ENCODE measurements at regions not wholly inside any gene's neighbourhood (a gene's known extent, or its start where the extent isn't known, plus 50 kb on each side); places are given as distances from the start of the nearest gene placed in this dataset.
A peak's percentile ranks its signal among the peaks of the same experiment; 100 is the strongest.

GRCh38 chr11:25961539-25961938 lies 370.4 kb upstream of the ANO3 start:
- Mint-ChIP-seq H3K4me1 (peaks cover 2% of the 10 kb centered on the region), H3K27me3 (ENCODE audit: low read depth) (no peaks in the 10 kb centered on the region), H3K4me3 (no peak overlapping the region), H3K9me3 (no peaks in the 10 kb centered on the region), H3K27ac (no peak overlapping the region), H3K36me3 (no peaks in the 10 kb centered on the region)
- TF ChIP-seq CTCF (IDR thresholded peaks at IDR 0.05; ENCODE audit: unreplicated experiment) = no peak
- DNase-seq (ENCODE audit: low spot score in 2 of 2, unreplicated experiment in 2 of 2) = no peak

DNA sequence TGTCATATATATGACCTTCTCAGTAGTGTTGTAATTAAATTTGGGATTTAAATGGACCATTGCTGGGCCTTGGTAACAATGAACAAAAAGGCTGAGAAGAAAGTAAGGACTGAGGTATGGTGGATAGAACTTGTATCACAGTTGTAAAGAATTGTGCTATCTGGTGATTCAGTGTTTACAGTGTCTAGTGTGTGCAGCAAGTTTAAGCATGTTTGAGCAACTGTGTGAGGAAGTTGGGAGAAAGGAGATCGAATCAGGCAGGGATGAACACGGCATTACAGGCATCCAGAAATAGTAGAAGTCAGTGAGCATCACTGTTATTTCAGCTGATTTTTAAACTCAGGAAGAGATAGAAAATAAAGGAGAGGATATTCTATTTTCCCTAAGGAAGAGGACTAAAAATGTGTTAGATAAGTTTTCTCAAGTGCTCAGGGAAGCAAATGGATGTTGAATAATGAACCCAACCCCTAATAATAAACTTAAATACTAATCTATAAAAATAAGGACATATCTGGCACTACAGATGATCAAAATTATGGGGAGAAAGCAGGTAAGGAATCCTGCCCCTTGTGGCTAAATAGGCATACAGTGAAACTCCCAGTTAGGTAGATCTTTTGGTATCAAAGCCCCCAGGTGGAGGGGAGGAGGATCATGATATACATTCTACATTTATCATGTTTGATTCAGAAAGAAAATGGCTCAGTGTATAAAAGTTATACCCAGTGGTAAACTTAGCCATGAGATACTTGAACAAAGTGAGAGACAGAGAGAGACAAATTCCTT lies 361.0 kb upstream of the ANO3 start:
- no peaks in the 10 kb centered on the region for H3K36me3 Mint-ChIP-seq
- TF ChIP-seq CTCF (IDR thresholded peaks at IDR 0.05; ENCODE audit: unreplicated experiment) = peak; percentile 35
- no peaks in the 10 kb centered on the region for H3K27me3 Mint-ChIP-seq (ENCODE audit: low read depth)

DNA sequence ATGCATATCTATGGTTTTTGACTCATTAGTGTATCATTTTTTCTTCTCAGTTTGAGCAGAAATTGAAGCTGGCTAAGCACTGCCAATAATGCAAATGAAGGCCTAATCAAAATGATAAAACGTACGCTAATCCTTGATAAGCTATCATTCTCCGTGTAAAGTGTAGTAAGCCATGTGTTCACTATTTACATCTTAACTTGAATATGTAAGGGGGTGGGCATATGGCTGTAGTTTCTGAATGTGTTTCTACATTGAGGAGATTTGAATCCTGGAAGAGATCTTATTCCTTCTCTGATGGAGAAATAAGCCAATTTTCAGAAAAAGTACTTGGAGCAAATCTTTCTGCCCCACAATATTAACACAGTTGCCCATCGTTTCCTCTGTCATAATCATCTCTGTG lies 351.8 kb upstream of the ANO3 start:
- no peak overlapping the region for H3K27ac Mint-ChIP-seq
- H3K36me3 Mint-ChIP-seq = no peaks in the 10 kb centered on the region
- no peaks in the 10 kb centered on the region for H3K9me3 Mint-ChIP-seq
- H3K27me3 Mint-ChIP-seq (ENCODE audit: low read depth) = peaks cover 3% of the 10 kb centered on the region
- no peak overlapping the region for H3K4me3 Mint-ChIP-seq
- DNase-seq (ENCODE audit: low spot score in 2 of 2, unreplicated experiment in 2 of 2) = no peak
- no peak for TF ChIP-seq CTCF (IDR thresholded peaks at IDR 0.05; ENCODE audit: unreplicated experiment)
- H3K4me1 Mint-ChIP-seq = peaks cover 1% of the 10 kb centered on the region

More for the DNA sequence above, 361.0 kb upstream of the ANO3 start:
- Mint-ChIP-seq H3K27ac (no peak overlapping the region), H3K9me3 (peaks cover 5% of the 10 kb centered on the region), H3K4me1 (no peaks in the 10 kb centered on the region), H3K4me3 (no peak overlapping the region)
- DNase-seq (ENCODE audit: low spot score in 2 of 2, unreplicated experiment in 2 of 2) = no peak

- Mint-ChIP-seq H3K9me3 (no peaks in the 10 kb centered on the region), H3K4me1 (peaks cover 1% of the 10 kb centered on the region), H3K36me3 (no peaks in the 10 kb centered on the region), H3K4me3 (no peak overlapping the region), H3K27me3 (ENCODE audit: low read depth) (peaks cover 3% of the 10 kb centered on the region), H3K27ac (no peak overlapping the region)
- no peak for DNase-seq (ENCODE audit: low spot score in 2 of 2, unreplicated experiment in 2 of 2)
- peak; percentile 34 for TF ChIP-seq CTCF (IDR thresholded peaks at IDR 0.05; ENCODE audit: unreplicated experiment)
Observed at GRCh38 chr11:25981998-25982397, 349.9 kb upstream of the ANO3 start.

DNA sequence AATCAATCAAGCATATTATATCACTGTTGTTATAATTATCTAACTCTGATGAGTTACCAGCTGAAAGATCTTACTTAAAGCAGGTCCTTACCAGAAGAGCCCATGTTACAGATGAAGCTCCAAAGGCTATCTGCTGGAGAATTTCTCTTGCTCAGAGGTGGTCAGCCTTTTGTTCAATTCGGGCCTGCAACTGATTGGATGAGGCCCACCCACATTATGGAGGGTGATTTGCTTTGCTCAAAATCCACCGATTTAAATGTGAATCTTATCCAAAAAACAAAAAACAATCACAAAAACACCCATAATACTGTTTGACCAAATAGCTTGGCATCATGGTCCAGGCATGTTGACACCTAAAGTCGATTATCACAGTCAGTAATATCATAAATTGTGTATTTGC lies 348.6 kb upstream of the ANO3 start:
- no peak for DNase-seq (ENCODE audit: low spot score in 2 of 2, unreplicated experiment in 2 of 2)
- Mint-ChIP-seq H3K36me3 (no peaks in the 10 kb centered on the region), H3K9me3 (no peaks in the 10 kb centered on the region), H3K27me3 (ENCODE audit: low read depth) (no peaks in the 10 kb centered on the region), H3K4me1 (peaks cover 1% of the 10 kb centered on the region), H3K4me3 (no peak overlapping the region), H3K27ac (no peak overlapping the region)
- TF ChIP-seq CTCF (IDR thresholded peaks at IDR 0.05; ENCODE audit: unreplicated experiment) = no peak
